ENCODE measurements at regions not wholly inside any gene's neighbourhood (a gene's known extent, or its start where the extent isn't known, plus 50 kb on each side); places are given as distances from the start of the nearest gene placed in this dataset.
A peak's percentile ranks its signal among the peaks of the same experiment; 100 is the strongest.

- DNase-seq: no peak
Observed at GRCh38 chr9:36461323-36461722, 61.3 kb upstream of the RNF38 start.

DNA sequence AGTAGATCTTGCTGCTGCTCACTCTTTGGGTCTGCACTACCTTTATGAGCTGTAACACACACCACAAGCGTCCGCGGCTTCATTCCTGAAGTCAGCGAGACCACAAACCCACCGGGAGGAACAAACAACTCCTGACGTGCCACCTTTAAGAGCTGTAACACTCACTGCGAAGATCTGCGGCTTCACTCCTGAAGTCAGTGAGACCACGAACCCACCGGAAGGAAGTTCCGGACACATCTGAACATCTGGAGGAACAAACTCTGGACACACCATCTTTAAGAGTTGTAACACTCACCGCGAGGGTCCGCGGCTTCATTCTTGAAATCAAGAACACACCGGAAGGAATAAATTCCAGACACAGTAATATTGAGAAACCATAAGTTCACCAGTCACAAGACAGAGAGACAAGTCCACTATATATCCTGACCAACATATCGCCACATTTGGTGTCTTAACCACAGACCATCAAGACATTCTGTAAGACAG lies 58.4 kb upstream of the RNF38 start:
- DNase-seq: peak; percentile 23

GRCh38 chr9:36457836-36458429 lies 57.9 kb upstream of the RNF38 start:
- DNase-seq: no peak

GRCh38 chr9:36456480-36457065 lies 56.5 kb upstream of the RNF38 start:
- DNase-seq: no peak

DNA sequence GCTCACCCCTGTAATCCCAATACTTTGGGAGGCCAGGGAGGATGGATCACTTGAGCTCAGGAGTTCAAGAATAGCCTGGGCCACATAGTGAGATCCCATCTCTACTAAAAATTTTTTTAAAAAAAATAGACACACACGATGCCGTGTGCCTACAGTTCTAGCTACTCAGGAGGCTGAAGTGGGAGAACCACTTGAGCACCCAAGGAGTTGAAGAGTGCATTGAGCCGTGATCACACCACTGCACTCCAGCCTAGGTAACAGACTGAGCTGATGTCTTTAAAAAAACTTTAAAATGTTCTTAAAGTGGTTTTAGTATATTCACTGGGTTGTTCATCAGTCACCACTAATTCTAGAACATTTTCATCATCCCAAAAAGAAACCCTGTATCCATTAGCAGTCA lies 51.9 kb upstream of the RNF38 start:
- DNase-seq: no peak

- peak; percentile 20 for DNase-seq
Observed at GRCh38 chr9:36450110-36450732, 50.2 kb upstream of the RNF38 start.

Measured in activated T-cell treated with anti-CD3 and anti-CD28 coated beads for 4 hours (primary cell).